Left ventricle myocardium inferior (tissue), 1 donor: ENCODE measurements at regions not wholly inside any gene's neighbourhood (a gene's known extent, or its start where the extent isn't known, plus 50 kb on each side); places are given as distances from the start of the nearest gene placed in this dataset.

ENCODE experiments used
- DNase-seq: peaks from one replicate; pipeline ENCODE4 v3.0.0-alpha.2; 2020
- H3K27ac ChIP-seq: fragments of 200-600 bp; replicated peaks from 2 replicates; pipeline ENCODE4 v1.8.0; 2021
- H3K27me3 ChIP-seq: fragments of 200-600 bp; 2 replicates; pipeline ENCODE4 v1.8.0; 2021; ENCODE audit warnings: low read depth
- H3K36me3 ChIP-seq: fragments of 200-600 bp; 2 replicates; pipeline ENCODE4 v1.8.0; 2021
- H3K4me1 ChIP-seq: fragments of 200-600 bp; 2 replicates; pipeline ENCODE4 v1.8.0; 2021
- H3K4me3 ChIP-seq: fragments of 200-600 bp; 2 replicates; pipeline ENCODE4 v1.8.0; 2021; ENCODE audit warnings: mild to moderate bottlenecking, moderate library complexity
- H3K9me3 ChIP-seq: fragments of 200-600 bp; replicated peaks from 2 replicates; pipeline ENCODE4 v1.8.0; 2021
- intact Hi-C: fragments of 100-400 bp; cut with micrococcal nuclease; formaldehyde crosslinking; loops from one replicate; pipeline ENCODE4 v1.11.0; 2022
- TF ChIP-seq, protein P1 (sequence below): fragments of 200-600 bp; IDR thresholded peaks from 2 replicates; pipeline ENCODE4 v1.8.0; 2021; ENCODE audit warnings: antibody characterized with exemption, mild to moderate bottlenecking, borderline replicate concordance
- donor health status: DM: no; HTN: yes; CAD: no; lungs with severe emphysema.

DNA sequence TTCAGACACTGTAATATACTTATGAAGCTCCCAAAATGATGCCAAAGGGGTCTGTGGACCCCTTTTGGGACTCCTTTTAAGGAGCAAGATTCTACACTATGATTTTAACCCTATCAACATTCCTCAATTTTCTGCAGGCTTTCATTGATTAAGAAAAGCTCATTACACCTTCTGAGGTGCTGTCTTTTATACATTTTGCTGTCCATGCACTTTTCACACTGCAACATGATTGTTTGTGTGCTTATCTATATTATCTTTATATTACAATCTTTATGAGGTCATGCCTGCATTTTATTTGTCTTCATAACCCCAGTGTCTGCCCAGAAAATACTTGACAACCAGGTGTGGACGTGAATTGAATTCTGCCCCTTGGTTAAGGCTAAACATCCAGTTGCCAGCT, 482.6 kb upstream of the ZFHX3 start:
- Histone ChIP-seq H3K36me3 (no peaks in the 10 kb centered on the region), H3K27me3 (peaks cover 3% of the 10 kb centered on the region), H3K4me1 (peaks cover 8% of the 10 kb centered on the region), H3K27ac (no peak overlapping the region), H3K9me3 (no peaks in the 10 kb centered on the region), H3K4me3 (no peak overlapping the region)
- no peak for DNase-seq
- intact Hi-C loops: no loop called here
- TF ChIP-seq, protein P1, sequence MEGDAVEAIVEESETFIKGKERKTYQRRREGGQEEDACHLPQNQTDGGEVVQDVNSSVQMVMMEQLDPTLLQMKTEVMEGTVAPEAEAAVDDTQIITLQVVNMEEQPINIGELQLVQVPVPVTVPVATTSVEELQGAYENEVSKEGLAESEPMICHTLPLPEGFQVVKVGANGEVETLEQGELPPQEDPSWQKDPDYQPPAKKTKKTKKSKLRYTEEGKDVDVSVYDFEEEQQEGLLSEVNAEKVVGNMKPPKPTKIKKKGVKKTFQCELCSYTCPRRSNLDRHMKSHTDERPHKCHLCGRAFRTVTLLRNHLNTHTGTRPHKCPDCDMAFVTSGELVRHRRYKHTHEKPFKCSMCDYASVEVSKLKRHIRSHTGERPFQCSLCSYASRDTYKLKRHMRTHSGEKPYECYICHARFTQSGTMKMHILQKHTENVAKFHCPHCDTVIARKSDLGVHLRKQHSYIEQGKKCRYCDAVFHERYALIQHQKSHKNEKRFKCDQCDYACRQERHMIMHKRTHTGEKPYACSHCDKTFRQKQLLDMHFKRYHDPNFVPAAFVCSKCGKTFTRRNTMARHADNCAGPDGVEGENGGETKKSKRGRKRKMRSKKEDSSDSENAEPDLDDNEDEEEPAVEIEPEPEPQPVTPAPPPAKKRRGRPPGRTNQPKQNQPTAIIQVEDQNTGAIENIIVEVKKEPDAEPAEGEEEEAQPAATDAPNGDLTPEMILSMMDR: no peak

GRCh38 chr16:73529303-73530012, 481.5 kb upstream of the ZFHX3 start:
- intact Hi-C loops: no loop called here
- Histone ChIP-seq H3K27ac (no peak overlapping the region), H3K9me3 (no peaks in the 10 kb centered on the region), H3K36me3 (no peaks in the 10 kb centered on the region), H3K4me1 (peaks cover 8% of the 10 kb centered on the region), H3K27me3 (peaks cover 3% of the 10 kb centered on the region), H3K4me3 (no peak overlapping the region)
- no peak for DNase-seq
- TF ChIP-seq, protein P1: no peak

DNA sequence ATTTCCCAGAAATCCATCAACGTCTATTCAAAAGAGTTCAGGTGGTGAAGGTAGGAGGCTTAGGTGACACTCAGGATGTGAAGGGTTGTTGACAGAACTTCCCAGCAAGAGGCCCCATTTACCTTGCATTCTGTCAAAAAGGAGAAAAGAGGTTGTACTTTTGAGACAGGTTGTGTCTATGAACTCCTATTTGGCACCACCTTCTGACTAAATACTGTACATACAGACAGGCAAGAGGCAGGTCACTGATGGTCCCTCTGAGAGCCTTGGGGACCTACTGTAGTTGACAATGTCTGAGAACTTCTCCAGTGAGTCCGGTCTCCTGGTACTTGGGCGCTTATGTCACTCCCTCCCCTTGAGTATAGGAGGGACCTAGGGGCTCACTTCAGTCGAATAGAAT, 479.3 kb upstream of the ZFHX3 start:
- Histone ChIP-seq H3K36me3 (no peaks in the 10 kb centered on the region), H3K4me1 (peaks cover 8% of the 10 kb centered on the region), H3K27me3 (peaks cover 2% of the 10 kb centered on the region), H3K4me3 (no peak overlapping the region), H3K9me3 (no peaks in the 10 kb centered on the region), H3K27ac (no peak overlapping the region)
- intact Hi-C loops: no loop called here
- TF ChIP-seq, protein P1: no peak
- no peak for DNase-seq

GRCh38 chr16:73526011-73526804, 478.3 kb upstream of the ZFHX3 start:
- DNase-seq: no peak
- TF ChIP-seq, protein P1: no peak
- H3K4me1 ChIP-seq: peaks cover 8% of the 10 kb centered on the region
- no peaks in the 10 kb centered on the region for H3K27me3 ChIP-seq
- intact Hi-C loops: no loop called here
- no peaks in the 10 kb centered on the region for H3K36me3 ChIP-seq
- no peaks in the 10 kb centered on the region for H3K9me3 ChIP-seq
- no peak overlapping the region for H3K4me3 ChIP-seq
- H3K27ac ChIP-seq: no peak overlapping the region

GRCh38 chr16:73523209-73523608, 475.3 kb upstream of the ZFHX3 start:
- DNase-seq: no peak
- no peaks in the 10 kb centered on the region for H3K4me1 ChIP-seq
- intact Hi-C loops: no loop called here
- no peak overlapping the region for H3K4me3 ChIP-seq
- H3K36me3 ChIP-seq: no peaks in the 10 kb centered on the region
- TF ChIP-seq, protein P1: no peak
- no peak overlapping the region for H3K27ac ChIP-seq
- H3K27me3 ChIP-seq: no peaks in the 10 kb centered on the region
- no peaks in the 10 kb centered on the region for H3K9me3 ChIP-seq
